SK-N-MC (cell line): ENCODE measurements at regions not wholly inside any gene's neighbourhood (a gene's known extent, or its start where the extent isn't known, plus 50 kb on each side); places are given as distances from the start of the nearest gene placed in this dataset.

Source experiments
- EZH2 ChIP-seq: fragments of 200-600 bp; sonication (generic); IDR thresholded peaks from one replicate; pipeline ENCODE4 v1.6.1; 2017; ENCODE audit warnings: antibody characterized with exemption
- POLR2AphosphoS5 ChIP-seq: IDR thresholded peaks from 2 replicates; pipeline ENCODE4 v1.6.1; 2012; ENCODE audit warnings: mild to moderate bottlenecking, low read depth, low read length, borderline replicate concordance

GRCh38 chr5:14954616-14955343 lies 83.2 kb upstream of the ANKH start:
- TF ChIP-seq POLR2AphosphoS5 (no peak), EZH2 (no peak)
